ENCODE measurements at regions not wholly inside any gene's neighbourhood (a gene's known extent, or its start where the extent isn't known, plus 50 kb on each side); places are given as distances from the start of the nearest gene placed in this dataset.

- no peak overlapping the region for H3K4me3 Mint-ChIP-seq
- peaks cover 5% of the 10 kb centered on the region for H3K4me1 Mint-ChIP-seq (ENCODE audit: low read depth)
- no peak overlapping the region for H3K27ac Mint-ChIP-seq
- peaks cover 36% of the 10 kb centered on the region for H3K9me3 Mint-ChIP-seq
- no peaks in the 10 kb centered on the region for H3K27me3 Mint-ChIP-seq
- intact Hi-C loops (cut with micrococcal nuclease): no loop called here
- H3K36me3 Mint-ChIP-seq (ENCODE audit: low read depth): no peaks in the 10 kb centered on the region
Observed at GRCh38 chr3:73808862-73809509, 184.2 kb upstream of the PDZRN3 start.

GRCh38 chr3:73805435-73805834 is 180.7 kb upstream of the PDZRN3 start:
- no peaks in the 10 kb centered on the region for H3K27me3 Mint-ChIP-seq
- intact Hi-C loops (cut with micrococcal nuclease): no loop called here
- H3K36me3 Mint-ChIP-seq (ENCODE audit: low read depth): no peaks in the 10 kb centered on the region
- no peak overlapping the region for H3K4me3 Mint-ChIP-seq
- H3K27ac Mint-ChIP-seq: no peak overlapping the region
- peaks cover 48% of the 10 kb centered on the region for H3K9me3 Mint-ChIP-seq
- no peaks in the 10 kb centered on the region for H3K4me1 Mint-ChIP-seq (ENCODE audit: low read depth)

GRCh38 chr3:73804204-73804603 is 179.5 kb upstream of the PDZRN3 start:
- intact Hi-C loops (cut with micrococcal nuclease): no loop called here
- H3K4me1 Mint-ChIP-seq (ENCODE audit: low read depth): no peaks in the 10 kb centered on the region
- no peaks in the 10 kb centered on the region for H3K27me3 Mint-ChIP-seq
- H3K36me3 Mint-ChIP-seq (ENCODE audit: low read depth): no peaks in the 10 kb centered on the region
- H3K9me3 Mint-ChIP-seq: peaks cover 42% of the 10 kb centered on the region
- no peak overlapping the region for H3K4me3 Mint-ChIP-seq
- no peak overlapping the region for H3K27ac Mint-ChIP-seq

GRCh38 chr3:73801444-73801843 is 176.7 kb upstream of the PDZRN3 start:
- Mint-ChIP-seq H3K27me3 (no peaks in the 10 kb centered on the region), H3K36me3 (ENCODE audit: low read depth) (no peaks in the 10 kb centered on the region), H3K4me3 (no peak overlapping the region), H3K4me1 (ENCODE audit: low read depth) (no peaks in the 10 kb centered on the region), H3K9me3 (peaks cover 17% of the 10 kb centered on the region), H3K27ac (no peak overlapping the region)
- intact Hi-C loops (cut with micrococcal nuclease): no loop called here

- intact Hi-C loops (cut with micrococcal nuclease): no loop called here
- Mint-ChIP-seq H3K27ac (no peak overlapping the region), H3K4me1 (ENCODE audit: low read depth) (no peaks in the 10 kb centered on the region), H3K4me3 (no peak overlapping the region), H3K36me3 (ENCODE audit: low read depth) (no peaks in the 10 kb centered on the region), H3K9me3 (peaks cover under 1% of the 10 kb centered on the region), H3K27me3 (no peaks in the 10 kb centered on the region)
Observed at GRCh38 chr3:73797311-73797710, 172.6 kb upstream of the PDZRN3 start.

- Mint-ChIP-seq H3K27ac (no peak overlapping the region), H3K4me3 (no peak overlapping the region), H3K27me3 (no peaks in the 10 kb centered on the region), H3K4me1 (ENCODE audit: low read depth) (no peaks in the 10 kb centered on the region), H3K36me3 (ENCODE audit: low read depth) (no peaks in the 10 kb centered on the region), H3K9me3 (no peaks in the 10 kb centered on the region)
- intact Hi-C loops (cut with micrococcal nuclease): no loop called here
Observed at GRCh38 chr3:73796382-73796781, 171.6 kb upstream of the PDZRN3 start.

GRCh38 chr3:73791356-73791755 is 166.6 kb upstream of the PDZRN3 start:
- Mint-ChIP-seq H3K27me3 (no peaks in the 10 kb centered on the region), H3K36me3 (ENCODE audit: low read depth) (no peaks in the 10 kb centered on the region), H3K4me3 (no peak overlapping the region), H3K27ac (no peak overlapping the region), H3K9me3 (no peaks in the 10 kb centered on the region), H3K4me1 (ENCODE audit: low read depth) (no peaks in the 10 kb centered on the region)
- intact Hi-C loops (cut with micrococcal nuclease): no loop called here

- Mint-ChIP-seq H3K27ac (no peak overlapping the region), H3K4me3 (no peak overlapping the region), H3K27me3 (no peaks in the 10 kb centered on the region), H3K9me3 (no peaks in the 10 kb centered on the region), H3K4me1 (ENCODE audit: low read depth) (no peaks in the 10 kb centered on the region), H3K36me3 (ENCODE audit: low read depth) (no peaks in the 10 kb centered on the region)
- intact Hi-C loops (cut with micrococcal nuclease): no loop called here
Observed at GRCh38 chr3:73789825-73790444, 165.2 kb upstream of the PDZRN3 start.

- intact Hi-C loops (cut with micrococcal nuclease): no loop called here
- no peak overlapping the region for H3K27ac Mint-ChIP-seq
- H3K4me1 Mint-ChIP-seq (ENCODE audit: low read depth): no peaks in the 10 kb centered on the region
- H3K36me3 Mint-ChIP-seq (ENCODE audit: low read depth): no peaks in the 10 kb centered on the region
- no peak overlapping the region for H3K4me3 Mint-ChIP-seq
- H3K27me3 Mint-ChIP-seq: no peaks in the 10 kb centered on the region
- no peaks in the 10 kb centered on the region for H3K9me3 Mint-ChIP-seq
Observed at GRCh38 chr3:73787620-73788019, 162.9 kb upstream of the PDZRN3 start.

- H3K4me3 Mint-ChIP-seq: no peak overlapping the region
- H3K9me3 Mint-ChIP-seq: no peaks in the 10 kb centered on the region
- no peak overlapping the region for H3K27ac Mint-ChIP-seq
- H3K36me3 Mint-ChIP-seq (ENCODE audit: low read depth): no peaks in the 10 kb centered on the region
- no peaks in the 10 kb centered on the region for H3K4me1 Mint-ChIP-seq (ENCODE audit: low read depth)
- no peaks in the 10 kb centered on the region for H3K27me3 Mint-ChIP-seq
- intact Hi-C loops (cut with micrococcal nuclease): no loop called here
Observed at GRCh38 chr3:73786998-73787397, 162.3 kb upstream of the PDZRN3 start.

GRCh38 chr3:73786321-73786807 is 161.6 kb upstream of the PDZRN3 start:
- H3K4me3 Mint-ChIP-seq: no peak overlapping the region
- intact Hi-C loops (cut with micrococcal nuclease): no loop called here
- no peak overlapping the region for H3K27ac Mint-ChIP-seq
- H3K4me1 Mint-ChIP-seq (ENCODE audit: low read depth): no peaks in the 10 kb centered on the region
- no peaks in the 10 kb centered on the region for H3K27me3 Mint-ChIP-seq
- H3K9me3 Mint-ChIP-seq: no peaks in the 10 kb centered on the region
- no peaks in the 10 kb centered on the region for H3K36me3 Mint-ChIP-seq (ENCODE audit: low read depth)

GRCh38 chr3:73784686-73785392 is 160.1 kb upstream of the PDZRN3 start:
- intact Hi-C loops (cut with micrococcal nuclease): no loop called here
- Mint-ChIP-seq H3K4me1 (ENCODE audit: low read depth) (no peaks in the 10 kb centered on the region), H3K36me3 (ENCODE audit: low read depth) (no peaks in the 10 kb centered on the region), H3K9me3 (no peaks in the 10 kb centered on the region), H3K27me3 (no peaks in the 10 kb centered on the region), H3K27ac (no peak overlapping the region), H3K4me3 (no peak overlapping the region)

GRCh38 chr3:73783811-73784210 is 159.1 kb upstream of the PDZRN3 start:
- no peaks in the 10 kb centered on the region for H3K27me3 Mint-ChIP-seq
- intact Hi-C loops (cut with micrococcal nuclease): no loop called here
- no peaks in the 10 kb centered on the region for H3K9me3 Mint-ChIP-seq
- no peak overlapping the region for H3K27ac Mint-ChIP-seq
- no peaks in the 10 kb centered on the region for H3K36me3 Mint-ChIP-seq (ENCODE audit: low read depth)
- no peak overlapping the region for H3K4me3 Mint-ChIP-seq
- H3K4me1 Mint-ChIP-seq (ENCODE audit: low read depth): no peaks in the 10 kb centered on the region

GRCh38 chr3:73781541-73781940 is 156.8 kb upstream of the PDZRN3 start:
- no peak overlapping the region for H3K4me3 Mint-ChIP-seq
- intact Hi-C loops (cut with micrococcal nuclease): no loop called here
- H3K4me1 Mint-ChIP-seq (ENCODE audit: low read depth): no peaks in the 10 kb centered on the region
- H3K27me3 Mint-ChIP-seq: no peaks in the 10 kb centered on the region
- H3K27ac Mint-ChIP-seq: no peak overlapping the region
- H3K9me3 Mint-ChIP-seq: no peaks in the 10 kb centered on the region
- H3K36me3 Mint-ChIP-seq (ENCODE audit: low read depth): no peaks in the 10 kb centered on the region

Data from dendritic cell treated with granulocyte-macrophage colony-stimulating factor and Interleukin-4, amounts not matched to agents 40 ng/mL and 50 ng/mL, for 4 days (primary cell).